Iris pigment epithelial cell (primary cell): ENCODE measurements at regions not wholly inside any gene's neighbourhood (a gene's known extent, or its start where the extent isn't known, plus 50 kb on each side); places are given as distances from the start of the nearest gene placed in this dataset.
A peak's percentile ranks its signal among the peaks of the same experiment; 100 is the strongest.

ENCODE experiments used
- DNase-seq: peaks from one replicate; pipeline ENCODE4 v3.0.0-alpha.2; 2011; ENCODE audit warnings: low read depth

- DNase-seq, result no peak
Observed at GRCh38 chr1:83027511-83027910, 971.4 kb downstream of the TTLL7 start.

DNA sequence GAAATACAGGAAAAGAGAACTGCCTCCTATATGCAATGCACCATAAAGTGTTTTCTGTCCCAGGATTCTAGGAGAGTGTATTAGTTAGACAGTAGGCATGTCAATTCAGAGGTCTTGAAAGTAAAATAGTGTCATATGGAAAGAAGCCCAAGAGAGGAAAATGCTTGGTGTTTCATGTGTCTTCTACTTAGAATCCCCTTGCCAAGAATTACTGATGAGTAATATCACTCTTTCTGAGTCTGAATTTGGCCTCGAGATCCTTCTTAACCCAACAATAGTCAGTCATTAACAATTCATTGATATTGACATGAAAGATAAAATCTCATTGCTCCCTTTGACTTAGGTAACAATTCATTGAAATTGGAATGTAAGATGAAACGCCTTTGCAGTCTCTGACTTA lies 972.2 kb downstream of the TTLL7 start:
- peak; percentile 18 for DNase-seq

GRCh38 chr1:83024251-83024767 lies 974.6 kb downstream of the TTLL7 start:
- no peak for DNase-seq

GRCh38 chr1:83023212-83023611 lies 975.7 kb downstream of the TTLL7 start:
- DNase-seq, result no peak

DNA sequence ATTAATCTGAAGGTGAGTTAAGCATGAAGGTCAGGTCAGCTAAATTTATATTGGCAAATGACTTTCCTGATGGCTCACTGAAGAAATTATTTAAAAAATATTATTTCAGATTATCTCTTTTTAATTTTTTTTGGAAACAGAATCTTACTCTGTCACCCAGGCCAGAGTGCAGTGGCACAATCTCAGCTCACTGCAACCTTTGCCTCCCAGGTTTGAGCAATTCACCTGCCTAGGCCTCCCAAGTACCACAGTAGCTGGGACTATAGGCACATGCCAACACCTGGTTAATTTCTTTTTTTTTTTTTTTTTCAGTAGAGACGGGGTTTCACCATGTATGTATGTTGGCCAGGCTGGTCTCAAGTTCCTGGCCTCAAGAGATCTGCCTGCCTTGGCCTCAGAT lies 976.7 kb downstream of the TTLL7 start:
- DNase-seq, result no peak

DNA sequence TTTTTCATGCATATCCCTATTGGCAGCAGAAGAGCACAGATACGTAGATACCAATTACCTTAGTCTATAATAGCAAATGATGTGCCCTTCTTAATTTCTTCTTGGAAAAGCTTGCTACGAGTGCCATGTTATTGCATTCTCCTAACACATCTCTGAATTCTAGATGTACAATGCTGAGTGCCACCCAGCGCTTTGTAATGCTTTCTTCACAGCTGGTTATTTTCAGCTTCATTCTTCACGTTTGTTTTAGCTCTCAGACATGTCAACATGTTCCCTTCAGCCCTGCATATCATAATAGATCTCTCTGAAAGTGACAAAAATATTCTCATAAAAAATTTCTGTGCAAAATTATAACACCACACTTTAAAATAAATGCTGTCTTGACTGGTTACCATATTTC lies 981.2 kb downstream of the TTLL7 start:
- DNase-seq, result no peak

DNA sequence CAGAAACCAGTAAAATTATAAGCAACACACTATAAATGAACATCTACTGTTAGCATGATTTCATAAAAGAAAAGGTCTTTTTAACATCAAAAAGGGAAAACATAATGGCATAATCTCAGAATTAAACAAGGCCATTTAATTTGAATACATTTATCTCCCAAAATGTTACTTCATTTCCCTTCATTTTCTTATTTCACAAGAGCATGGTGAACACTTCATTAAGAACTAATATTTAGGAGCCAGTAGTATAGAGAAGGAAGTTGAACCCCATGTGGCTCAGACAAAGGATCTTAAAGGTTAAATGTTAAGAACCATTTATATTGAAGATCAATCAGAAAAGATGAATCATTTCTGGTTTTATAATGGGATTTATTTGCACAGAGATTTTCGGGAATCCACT lies 981.7 kb downstream of the TTLL7 start:
- DNase-seq, result no peak

DNA sequence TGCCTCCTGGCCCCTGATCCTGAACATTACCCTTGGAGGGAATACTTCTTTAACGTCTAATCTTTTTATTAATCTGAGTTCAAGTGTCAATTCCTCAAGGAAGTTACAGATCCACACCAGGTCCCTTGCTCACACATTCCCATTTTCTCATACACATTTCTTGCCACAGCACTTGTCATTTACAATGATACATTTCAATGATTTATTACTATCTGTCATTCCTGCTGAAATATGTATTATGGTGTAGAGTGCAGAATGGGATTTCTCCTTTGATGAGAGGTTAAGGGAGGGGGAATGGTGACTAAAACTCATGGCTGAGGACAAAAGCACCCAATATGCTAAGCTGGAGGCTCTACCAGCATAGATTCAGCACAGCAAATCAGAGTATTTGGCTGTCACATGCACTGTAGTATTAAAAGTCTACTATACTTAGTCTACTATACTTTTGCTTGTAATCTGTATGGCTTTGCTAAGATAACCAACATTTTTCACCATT lies 982.5 kb downstream of the TTLL7 start:
- no peak for DNase-seq

DNA sequence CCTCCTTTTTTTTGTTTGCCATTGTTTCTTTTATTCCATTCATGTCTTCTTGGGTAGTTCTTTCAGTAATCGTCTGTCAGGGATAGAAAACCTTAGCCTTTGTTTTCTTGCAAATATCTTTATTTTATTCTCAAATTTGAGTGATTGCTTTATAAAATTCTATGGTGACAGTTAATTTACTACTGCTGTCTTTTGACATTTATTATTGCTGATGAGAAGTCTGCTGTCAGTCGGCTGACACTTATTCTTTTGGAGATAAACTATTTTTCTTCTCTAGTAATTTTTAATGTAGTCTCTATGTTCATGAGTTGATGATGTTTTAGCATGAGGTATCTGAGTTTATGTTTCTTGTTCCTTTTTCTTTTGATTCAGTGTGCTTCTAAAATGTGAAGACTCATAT lies 983.8 kb downstream of the TTLL7 start:
- DNase-seq, result no peak

- no peak for DNase-seq
Observed at GRCh38 chr1:83012950-83013349, 986.0 kb downstream of the TTLL7 start.

DNA sequence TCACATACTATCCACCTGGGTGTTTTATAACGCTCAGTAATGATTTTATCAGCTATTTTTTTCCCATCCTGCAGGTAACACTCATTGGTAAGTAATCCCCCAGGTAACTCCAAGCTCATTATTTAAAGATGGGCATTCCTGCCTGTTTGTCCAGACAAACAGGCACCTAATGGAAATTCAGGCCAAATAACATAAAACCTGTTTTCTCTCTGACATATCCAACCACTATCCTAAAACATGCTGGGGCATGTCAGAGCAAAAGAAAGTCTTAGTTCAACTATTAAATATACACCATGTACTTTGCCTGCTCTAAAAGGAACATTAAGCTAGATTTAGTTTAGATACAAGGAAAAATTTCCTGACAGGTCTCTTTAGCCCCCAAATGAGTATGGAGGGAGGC lies 987.7 kb downstream of the TTLL7 start:
- DNase-seq, result no peak

DNA sequence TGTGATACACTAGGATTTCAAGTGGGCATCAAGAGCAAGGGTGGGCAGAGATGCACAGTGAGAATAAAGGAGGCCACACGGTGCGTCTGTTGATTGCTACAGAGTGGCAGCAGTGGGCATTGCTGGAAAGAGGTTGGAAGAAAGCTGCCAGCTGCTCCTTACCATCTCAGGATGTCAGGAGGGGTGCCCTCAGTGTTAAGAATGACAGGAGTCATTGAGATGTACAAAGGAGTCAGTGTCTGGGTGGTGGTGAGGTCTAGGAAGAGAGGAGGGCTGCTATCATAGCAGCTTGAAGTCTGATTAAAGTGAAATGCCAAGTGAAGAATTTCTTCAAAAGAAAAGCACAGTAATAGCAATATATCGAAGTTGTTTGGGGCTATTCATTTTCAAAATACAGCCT lies 992.7 kb downstream of the TTLL7 start:
- DNase-seq, result no peak

DNA sequence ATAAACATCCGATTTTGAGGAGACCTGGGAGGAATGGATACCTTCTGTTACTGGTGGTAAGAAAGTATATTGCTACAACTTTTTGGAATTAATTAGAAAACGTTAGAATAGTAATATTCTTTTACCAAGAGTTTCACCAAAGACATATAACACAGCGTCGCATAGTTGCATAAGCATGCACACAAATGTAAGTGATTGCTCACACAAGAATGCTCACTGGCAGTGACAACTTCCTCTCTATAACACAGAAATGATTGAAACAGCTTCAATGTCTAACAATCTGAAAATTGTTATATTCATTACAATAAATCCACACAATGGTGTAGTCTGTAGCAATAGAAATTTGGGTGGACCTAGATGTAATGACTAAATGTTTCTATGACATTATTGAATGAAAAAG lies 998.6 kb downstream of the TTLL7 start:
- peak; percentile 10 for DNase-seq

- peak; percentile 9 for DNase-seq
Observed at GRCh38 chr1:82995951-82996350, 1003.0 kb downstream of the TTLL7 start.

GRCh38 chr1:82994616-82995263 lies 1004.2 kb downstream of the TTLL7 start:
- no peak for DNase-seq

GRCh38 chr1:82991569-82991968 lies 1007.4 kb downstream of the TTLL7 start:
- DNase-seq, result no peak

DNA sequence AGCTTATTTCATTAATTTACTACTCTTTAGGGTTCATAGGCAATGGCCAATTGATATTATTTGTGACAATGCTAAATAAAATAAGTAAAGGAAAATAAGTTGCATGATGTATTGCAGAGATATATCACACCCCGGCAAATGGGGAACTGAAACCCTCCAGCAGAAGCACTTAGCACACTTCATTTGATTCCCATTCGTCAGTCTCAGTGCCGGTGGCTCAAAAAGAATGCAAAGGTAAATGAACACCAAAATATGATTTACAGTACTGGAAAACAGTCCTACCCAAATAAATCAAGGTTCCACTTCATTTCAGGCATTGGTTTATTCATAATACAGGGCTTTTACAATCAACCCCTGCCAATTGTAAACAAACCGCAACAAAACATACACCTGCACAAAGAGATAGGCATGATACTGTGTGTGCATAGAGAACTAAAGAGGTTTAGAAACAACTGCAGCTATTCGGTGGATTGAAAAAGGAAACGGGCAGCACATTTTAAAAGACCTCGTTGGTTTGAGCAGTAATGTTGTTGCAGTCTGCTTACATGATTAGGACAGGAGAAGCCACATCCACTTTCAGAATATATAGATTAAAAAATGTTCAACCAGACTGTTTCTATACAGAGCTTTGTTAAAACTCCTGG lies 1019.2 kb downstream of the TTLL7 start:
- no peak for DNase-seq

GRCh38 chr1:82978461-82979324 lies 1020.2 kb downstream of the TTLL7 start:
- no peak for DNase-seq

DNA sequence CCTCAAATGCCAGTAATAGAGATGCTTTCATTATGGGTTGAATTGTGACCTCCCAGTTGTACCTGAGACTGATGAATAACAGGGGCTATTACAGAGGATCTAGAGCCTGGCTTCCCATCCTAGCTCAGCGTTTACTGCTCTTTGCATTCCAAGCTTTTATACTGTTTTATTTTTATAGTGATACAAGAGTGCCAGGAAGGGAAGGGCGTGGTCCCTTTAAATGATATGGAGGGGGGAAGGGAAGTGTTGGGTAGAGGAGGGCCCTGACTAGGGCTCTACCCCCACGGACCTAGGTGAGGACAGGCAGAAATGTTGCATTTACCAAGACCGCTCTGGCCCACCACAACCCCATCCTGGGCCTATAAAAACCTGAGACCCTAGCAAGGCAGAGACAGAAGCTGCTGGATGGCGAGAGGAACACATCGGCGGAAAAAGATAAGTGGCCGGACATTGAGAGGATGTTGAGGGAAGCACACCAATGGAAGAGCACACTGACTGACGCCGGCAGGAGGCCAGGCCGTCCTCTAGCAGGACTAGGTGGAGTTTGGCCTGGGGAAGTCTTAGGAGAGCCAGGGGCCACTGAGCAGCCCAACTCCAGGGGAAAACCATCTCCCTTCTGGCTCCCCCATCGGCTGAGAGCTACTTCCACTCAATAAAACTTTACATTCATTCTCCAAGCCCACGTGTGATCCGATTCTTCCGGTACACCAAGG lies 1025.9 kb downstream of the TTLL7 start:
- DNase-seq, result no peak

- DNase-seq, result no peak
Observed at GRCh38 chr1:82969340-82969739, 1029.6 kb downstream of the TTLL7 start.

GRCh38 chr1:82962658-82963057 lies 1036.3 kb downstream of the TTLL7 start:
- no peak for DNase-seq

GRCh38 chr1:82950606-82951200 lies 1048.2 kb downstream of the TTLL7 start:
- DNase-seq, result no peak
